Endothelial cell of umbilical vein (primary cell): ENCODE measurements at regions not wholly inside any gene's neighbourhood (a gene's known extent, or its start where the extent isn't known, plus 50 kb on each side); places are given as distances from the start of the nearest gene placed in this dataset.
A peak's percentile ranks its signal among the peaks of the same experiment; 100 is the strongest.
"Not testable (repeated sequence)": the region's sequence is repeated elsewhere in the genome, so short reads cannot be mapped to it uniquely, and the experiment has no call there.

Source experiments
- BruUV-seq: library from RNA; stranded (reverse); fragments of 400-500 nt; replicated peaks from 2 replicates; lab custom pipeline; 2021; lab: Mats Ljungman, UMichigan
- CTCF ChIA-PET: fragments of 300-600, 350-600 bp; sonication (Branson Sonifier 250); formaldehyde crosslinking; loops from one replicate; lab custom pipeline; 2021; ENCODE audit warnings: antibody characterized with exemption, inconsistent platforms; lab: Charles Lee
- POLR2A ChIA-PET: fragments of 300-600, 350-600 bp; sonication (Branson Sonifier 250); formaldehyde crosslinking; loops from one replicate; lab custom pipeline; 2021; ENCODE audit warnings: antibody characterized with exemption, inconsistent platforms; lab: Charles Lee
- DNase-seq: peaks from one replicate; pipeline ENCODE4 v3.0.0-alpha.2; 2011; ENCODE audit warnings: low read depth, low spot score
- FAIRE-seq: peaks from 2 replicates; lab custom pipeline; 2011; peaks lifted over from hg19 to GRCh38; lab: Jason Lieb, UNC
- H2AFZ ChIP-seq: 2 replicates; pipeline ENCODE4 v1.6.0; 2012; ENCODE audit warnings: low read depth, low read length, control low read depth, inconsistent platforms
- H3K27ac ChIP-seq: 2 replicates; pipeline ENCODE4 v1.5.1; 2011; ENCODE audit warnings: low read depth, mild to moderate bottlenecking, control low read depth, low read length, moderate library complexity; ENCODE audit not compliant: insufficient read depth
- H3K27me3 ChIP-seq, 2 experiments: 2 replicates each; pipeline versions ENCODE4 v1.6.0 to v1.6.1; 2011; ENCODE audit warnings: low read length in 2 of 2, mixed read lengths in 1 of 2; ENCODE audit not compliant: control insufficient read depth in 2 of 2, insufficient read depth in 2 of 2
- H3K36me3 ChIP-seq, 2 experiments: 2 replicates in 1 of 2; 3 replicates in 1 of 2; pipeline ENCODE4 v1.5.1; 2011; ENCODE audit warnings: low read length in 2 of 2, mild to moderate bottlenecking in 1 of 2, moderate library complexity in 1 of 2; ENCODE audit not compliant: control insufficient read depth in 2 of 2, insufficient read depth in 2 of 2; ENCODE audit errors: extremely low read depth in 1 of 2
- H3K4me1 ChIP-seq: 3 replicates; pipeline ENCODE4 v1.5.1; 2011; ENCODE audit warnings: mild to moderate bottlenecking, low read length; ENCODE audit not compliant: control insufficient read depth, insufficient read depth; ENCODE audit errors: extremely low read depth
- H3K4me2 ChIP-seq: 2 replicates; pipeline ENCODE4 v1.6.1; 2011; ENCODE audit warnings: low read length, control low read depth, mixed read lengths; ENCODE audit not compliant: insufficient read depth
- H3K4me3 ChIP-seq, 3 experiments: fragments of 200-600 bp in 1 of 3; sonication (generic), shearing (Covaris generic) in 1 of 3; replicated peaks in 1 of 3; 2 replicates each; pipeline ENCODE4 v1.5.1; 2011 to 2016; ENCODE audit warnings: control low read depth in 3 of 3, low read length in 3 of 3, mild to moderate bottlenecking in 2 of 3, inconsistent platforms in 1 of 3, low read depth in 1 of 3, moderate library complexity in 1 of 3; ENCODE audit not compliant: insufficient read depth in 1 of 3
- H3K79me2 ChIP-seq: 2 replicates; pipeline ENCODE4 v1.6.0; 2012; ENCODE audit warnings: low read length, inconsistent platforms; ENCODE audit not compliant: control insufficient read depth, insufficient read depth
- H3K9ac ChIP-seq: replicated peaks from 2 replicates; pipeline ENCODE3; 2011; ENCODE audit warnings: low read length, control low read depth; ENCODE audit not compliant: insufficient read depth; ENCODE audit errors: extremely low read depth
- H3K9me1 ChIP-seq: replicated peaks from 3 replicates; pipeline ENCODE4 v1.6.0; 2011; ENCODE audit warnings: mild to moderate bottlenecking, low read length; ENCODE audit not compliant: control insufficient read depth, insufficient read depth; ENCODE audit errors: extremely low read depth
- H3K9me3 ChIP-seq: replicated peaks from 2 replicates; pipeline ENCODE4 v1.5.1; 2012; ENCODE audit warnings: low read length, inconsistent platforms; ENCODE audit not compliant: control insufficient read depth, insufficient read depth
- H4K20me1 ChIP-seq: replicated peaks from 2 replicates; pipeline ENCODE3; 2011; ENCODE audit warnings: mild to moderate bottlenecking, low read length; ENCODE audit not compliant: control insufficient read depth, insufficient read depth; ENCODE audit errors: extremely low read depth
- CTCF ChIP-seq, 2 donors: IDR thresholded peaks; 1 replicate in 1 of 2; 2 replicates in 1 of 2; pipeline ENCODE4 v1.5.1; 2011; ENCODE audit warnings: low read length in 2 of 2, mild to moderate bottlenecking in 2 of 2, moderate library complexity in 2 of 2, control low read depth in 1 of 2, inconsistent platforms in 1 of 2, low read depth in 1 of 2; ENCODE audit not compliant: insufficient read depth in 1 of 2; ENCODE audit errors: extremely low read depth in 1 of 2
- EZH2 ChIP-seq: IDR thresholded peaks from 2 replicates; pipeline ENCODE4 v1.6.1; 2012; ENCODE audit warnings: borderline replicate concordance, low read depth, mild to moderate bottlenecking, moderate library complexity, low read length, inconsistent platforms; ENCODE audit not compliant: severe bottlenecking
- FOS ChIP-seq: IDR thresholded peaks from 2 replicates; pipeline ENCODE4 v1.6.1; 2011; ENCODE audit warnings: mild to moderate bottlenecking, low read length, moderate library complexity, borderline replicate concordance; ENCODE audit not compliant: insufficient read depth
- GATA2 ChIP-seq: IDR thresholded peaks from 2 replicates; pipeline ENCODE4 v1.7.0; 2011; ENCODE audit warnings: low read depth, mild to moderate bottlenecking, moderate library complexity, mixed read lengths, low read length; ENCODE audit not compliant: insufficient read length, insufficient read depth
- JUN ChIP-seq: IDR thresholded peaks from 2 replicates; pipeline ENCODE4 v1.6.1; 2011; ENCODE audit warnings: borderline replicate concordance, low read depth; ENCODE audit not compliant: insufficient read length, insufficient read depth
- MYC ChIP-seq: IDR thresholded peaks from one replicate; pipeline ENCODE4 v1.6.1; 2011; ENCODE audit warnings: mild to moderate bottlenecking, low read depth, low read length
- POLR2A ChIP-seq: IDR thresholded peaks from 2 replicates; pipeline ENCODE4 v1.6.1; 2012; ENCODE audit warnings: low read depth, mild to moderate bottlenecking, control low read depth, low read length
- POLR2AphosphoS5 ChIP-seq: IDR thresholded peaks from 2 replicates; pipeline ENCODE4 v1.6.1; 2012; ENCODE audit warnings: low read depth, mild to moderate bottlenecking, control low read depth, low read length, moderate library complexity; ENCODE audit not compliant: insufficient read depth
- dilution Hi-C: fragments of 300-500 bp; cut with MboI; formaldehyde crosslinking; loops from one replicate; pipeline ENCODE4 v1.15.0; 2019; ENCODE audit warnings: low sequenced_read_pairs; ENCODE audit not compliant: extremely low pct_ligation_motif_present
- intact Hi-C: fragments of 100-400 bp; cut with micrococcal nuclease; formaldehyde crosslinking; loops from one replicate; pipeline ENCODE4 v1.10.0; 2022
- TF ChIP-seq, protein P1 (sequence below): IDR thresholded peaks from 2 replicates; pipeline ENCODE4 v1.6.1; 2011; ENCODE audit not compliant: insufficient read depth, insufficient read length

DNA sequence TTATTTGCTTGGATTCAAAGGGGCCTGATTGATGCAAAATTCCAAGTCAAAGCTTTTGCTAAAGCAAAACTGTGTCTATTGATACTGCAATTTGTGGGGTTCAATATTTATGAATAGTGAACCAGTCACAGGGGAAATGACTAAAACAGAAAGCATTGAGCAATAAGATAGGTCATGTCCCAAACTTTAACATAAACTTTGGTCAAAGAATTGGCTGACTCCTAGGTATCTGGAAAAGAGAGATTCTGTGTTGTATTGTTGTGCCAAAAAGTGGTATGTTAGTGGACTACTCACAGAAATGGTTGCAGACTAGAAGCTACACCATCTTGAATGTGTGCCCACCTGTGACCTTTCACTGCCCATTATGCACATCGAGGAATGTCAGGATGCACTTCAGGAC, 585.5 kb upstream of the RGMB start:
- Histone ChIP-seq H3K9me1 (no peaks in the 10 kb centered on the region), H2AFZ (no peak overlapping the region), H3K4me3 (no peak overlapping the region), H4K20me1 (no peaks in the 10 kb centered on the region), H3K36me3 (no peaks in the 10 kb centered on the region), H3K4me2 (no peak overlapping the region), H3K79me2 (no peaks in the 10 kb centered on the region), H3K9ac (no peak overlapping the region), H3K9me3 (no peaks in the 10 kb centered on the region), H3K4me1 (no peaks in the 10 kb centered on the region), H3K27ac (no peak overlapping the region), H3K27me3 (no peaks in the 10 kb centered on the region)
- POLR2A ChIA-PET: no interaction called here
- CTCF ChIA-PET: interaction anchor here (0.9 kb wide), 1 partner anchor 9 kb away, joined by 3 read pairs; no protein-coding TSS in a partner anchor
- DNase-seq (no peak), FAIRE-seq (peak; percentile 75)
- no TSS peak for BruUV-seq
- TF ChIP-seq FOS: no peak
- no peak for TF ChIP-seq POLR2A
- no peak for TF ChIP-seq GATA2
- no peak for TF ChIP-seq CTCF (IDR thresholded peaks at IDR 0.05; ENCODE audit: extremely low read depth in 1 of 2, insufficient read depth in 1 of 2, low read depth in 1 of 2, low read length in 2 of 2)
- TF ChIP-seq, protein P1, sequence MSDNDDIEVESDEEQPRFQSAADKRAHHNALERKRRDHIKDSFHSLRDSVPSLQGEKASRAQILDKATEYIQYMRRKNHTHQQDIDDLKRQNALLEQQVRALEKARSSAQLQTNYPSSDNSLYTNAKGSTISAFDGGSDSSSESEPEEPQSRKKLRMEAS: no peak
- TF ChIP-seq MYC: no peak
- no peak for TF ChIP-seq EZH2
- no peak for TF ChIP-seq JUN
- no peak for TF ChIP-seq POLR2AphosphoS5
- intact Hi-C loops (loop anchor here (1.0 kb wide), 1 partner anchor 12 kb away; no protein-coding TSS in a partner anchor), dilution Hi-C loops (no loop called here)

GRCh38 chr5:98190344-98190743, 583.1 kb upstream of the RGMB start:
- POLR2A ChIA-PET, H3K27me3 ChIP-seq, H3K36me3 ChIP-seq, H3K4me1 ChIP-seq, DNase-seq, H4K20me1 ChIP-seq, FAIRE-seq, H3K79me2 ChIP-seq, H3K4me3 ChIP-seq, dilution Hi-C loops, BruUV-seq, H2AFZ ChIP-seq, intact Hi-C loops, H3K27ac ChIP-seq, H3K4me2 ChIP-seq, H3K9me3 ChIP-seq, H3K9me1 ChIP-seq, CTCF ChIA-PET, H3K9ac ChIP-seq: not testable (repeated sequence)
